ENCODE measurements at regions not wholly inside any gene's neighbourhood (a gene's known extent, or its start where the extent isn't known, plus 50 kb on each side); places are given as distances from the start of the nearest gene placed in this dataset.

DNA sequence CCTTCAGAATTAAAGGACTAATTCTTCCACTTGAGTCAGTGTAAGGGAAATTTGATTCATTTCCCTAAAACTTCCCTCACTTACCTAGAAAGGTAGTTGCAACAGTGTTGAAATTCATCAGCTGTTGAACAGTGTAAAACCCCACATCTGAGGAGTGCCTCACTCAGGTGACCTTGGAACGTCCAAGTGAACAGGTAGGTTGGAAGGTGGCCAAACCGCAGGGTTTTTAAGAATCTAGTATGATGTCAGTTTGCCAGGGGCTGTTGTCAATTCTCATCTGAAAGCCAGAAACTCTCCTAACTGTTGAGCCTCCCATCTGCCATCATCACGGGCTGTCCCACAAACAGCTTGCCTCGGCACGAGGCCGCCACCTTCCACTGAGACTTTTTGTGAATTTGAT, 105.7 kb downstream of the TMEM174 start:
- Histone ChIP-seq H3K4me3 (ENCODE audit: low read depth, low read length) (no peak overlapping the region), H3K27me3 (ENCODE audit: control insufficient read depth, insufficient read depth, low read length) (peaks cover 3% of the 10 kb centered on the region), H3K9me3 (ENCODE audit: control insufficient read depth, insufficient read depth, low read length) (no peaks in the 10 kb centered on the region), H3K4me1 (ENCODE audit: control insufficient read depth, insufficient read depth, low read length) (peaks cover 31% of the 10 kb centered on the region), H3K27ac (ENCODE audit: low read depth, low read length) (no peak overlapping the region), H3K36me3 (ENCODE audit: control insufficient read depth, insufficient read depth, low read length) (no peaks in the 10 kb centered on the region)
- no peak for DNase-seq (ENCODE audit: low read depth in 4 of 6, low spot score in 6 of 6)
- 96% methylated on average over 6 of the region's 6 CpGs for WGBS (ENCODE audit: insufficient coverage)

DNA sequence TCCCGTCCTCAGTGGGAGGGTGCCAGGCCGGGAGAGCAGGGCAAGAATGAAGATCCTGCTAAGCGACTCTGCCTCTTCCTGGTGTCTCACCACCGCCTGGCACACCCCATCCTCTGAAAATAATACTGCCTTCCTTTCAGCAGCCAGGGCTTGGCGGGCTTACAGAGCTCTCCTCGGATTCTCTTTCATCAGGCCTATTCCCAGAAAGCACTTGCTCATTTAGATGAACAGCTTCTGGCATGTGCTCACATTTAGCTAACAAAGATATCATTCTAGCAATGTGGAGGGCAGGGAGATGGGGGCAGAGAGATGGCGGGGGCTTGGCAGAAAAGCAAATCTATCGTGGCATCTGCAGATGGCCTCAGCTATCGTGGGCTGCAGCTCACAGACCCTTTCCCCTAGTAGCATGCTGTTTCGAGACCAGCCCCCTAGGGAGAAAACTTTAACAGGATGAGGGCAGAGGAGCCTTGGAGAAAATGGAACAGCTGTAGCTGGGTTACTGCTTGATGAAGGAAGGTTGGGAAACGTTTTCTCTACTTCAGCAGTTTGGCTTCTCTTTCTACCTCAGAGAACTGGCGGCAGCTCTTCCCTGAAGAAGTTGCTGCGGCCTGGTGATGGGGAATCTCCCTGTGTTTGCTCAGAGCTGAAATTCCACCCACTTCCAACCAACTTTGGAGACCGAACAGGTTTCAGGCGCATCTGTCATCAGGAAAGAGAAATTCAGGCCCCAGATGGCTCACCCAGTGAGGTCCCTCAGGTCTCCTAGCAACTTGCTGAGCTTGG, 102.1 kb downstream of the TMEM174 start:
- Histone ChIP-seq H3K4me1 (ENCODE audit: control insufficient read depth, insufficient read depth, low read length) (peaks cover 14% of the 10 kb centered on the region), H3K27me3 (ENCODE audit: control insufficient read depth, insufficient read depth, low read length) (peaks cover 5% of the 10 kb centered on the region), H3K36me3 (ENCODE audit: control insufficient read depth, insufficient read depth, low read length) (no peaks in the 10 kb centered on the region), H3K4me3 (ENCODE audit: low read depth, low read length) (no peak overlapping the region), H3K9me3 (ENCODE audit: control insufficient read depth, insufficient read depth, low read length) (no peaks in the 10 kb centered on the region), H3K27ac (ENCODE audit: low read depth, low read length) (peak overlapping the region; percentile 65)
- 18% methylated on average over 10 of the region's 15 CpGs for WGBS (ENCODE audit: insufficient coverage)
- DNase-seq (ENCODE audit: low read depth in 4 of 6, low spot score in 6 of 6), result peak; percentile 67 to 96 (median 76)

DNA sequence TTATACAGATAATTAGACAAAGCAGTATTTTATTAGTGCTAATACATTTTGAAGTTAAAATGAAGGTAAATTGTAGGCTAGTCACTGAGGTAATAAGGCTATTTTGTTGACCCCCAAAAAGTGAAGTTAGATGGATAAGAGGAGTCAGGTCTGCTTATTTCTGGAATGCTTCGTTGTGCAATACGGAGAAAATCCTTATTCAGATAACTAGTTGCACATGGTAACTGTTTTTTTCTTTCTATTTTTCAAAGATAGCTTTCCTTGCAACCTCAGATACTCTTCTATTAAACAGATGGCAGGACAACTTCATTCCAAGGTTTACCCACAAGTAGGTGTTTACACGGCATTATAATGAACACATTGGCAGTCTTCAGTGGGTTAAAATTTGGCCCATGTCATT, 101.1 kb downstream of the TMEM174 start:
- no peaks in the 10 kb centered on the region for H3K9me3 ChIP-seq (ENCODE audit: control insufficient read depth, insufficient read depth, low read length)
- DNase-seq (ENCODE audit: low read depth in 4 of 6, low spot score in 6 of 6), result no peak
- peaks cover 8% of the 10 kb centered on the region for H3K27me3 ChIP-seq (ENCODE audit: control insufficient read depth, insufficient read depth, low read length)
- no CpG with 5 or more reads among the region's 3 CpGs for WGBS (ENCODE audit: insufficient coverage)
- H3K36me3 ChIP-seq (ENCODE audit: control insufficient read depth, insufficient read depth, low read length), result no peaks in the 10 kb centered on the region
- peaks cover 13% of the 10 kb centered on the region for H3K4me1 ChIP-seq (ENCODE audit: control insufficient read depth, insufficient read depth, low read length)
- H3K27ac ChIP-seq (ENCODE audit: low read depth, low read length), result peak overlapping the region; percentile 65
- no peak overlapping the region for H3K4me3 ChIP-seq (ENCODE audit: low read depth, low read length)

DNA sequence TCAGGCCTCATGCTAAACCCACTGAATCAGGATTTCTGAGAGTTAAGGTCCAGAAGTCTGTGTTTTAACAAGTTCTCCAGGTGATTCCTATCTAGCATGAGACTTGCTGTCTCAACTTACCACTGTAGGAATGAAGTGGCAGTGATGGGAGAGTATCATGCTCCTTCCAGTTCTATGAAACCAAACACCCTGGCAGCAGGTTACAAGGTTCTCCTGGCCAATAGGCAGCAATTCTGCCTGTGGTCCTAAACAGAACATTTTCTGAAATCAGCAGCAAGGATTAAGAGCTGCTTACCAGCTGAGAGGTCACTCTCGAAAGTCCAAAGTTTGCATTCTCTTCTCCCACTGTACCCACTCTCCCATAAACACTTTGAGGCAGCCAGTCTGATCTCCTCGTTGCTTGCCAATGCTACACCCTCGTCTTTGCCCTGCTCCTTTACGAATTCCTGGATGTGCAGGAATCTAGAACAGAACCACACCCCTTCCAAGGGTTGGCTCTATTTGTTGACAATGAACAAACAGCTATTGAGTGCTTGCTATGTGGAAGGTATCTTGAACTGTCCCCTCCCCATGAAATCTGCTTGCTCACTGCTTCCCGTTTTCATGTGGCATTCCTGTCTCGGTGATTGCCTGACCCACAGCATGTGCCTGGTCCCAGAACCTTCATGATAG, 100.5 kb downstream of the TMEM174 start:
- H3K27me3 ChIP-seq (ENCODE audit: control insufficient read depth, insufficient read depth, low read length), result peaks cover 8% of the 10 kb centered on the region
- no peak overlapping the region for H3K27ac ChIP-seq (ENCODE audit: low read depth, low read length)
- DNase-seq (ENCODE audit: low read depth in 4 of 6, low spot score in 6 of 6), result no peak
- 73% methylated on average over 3 of the region's 6 CpGs for WGBS (ENCODE audit: insufficient coverage)
- H3K36me3 ChIP-seq (ENCODE audit: control insufficient read depth, insufficient read depth, low read length), result no peaks in the 10 kb centered on the region
- peaks cover 13% of the 10 kb centered on the region for H3K4me1 ChIP-seq (ENCODE audit: control insufficient read depth, insufficient read depth, low read length)
- no peak overlapping the region for H3K4me3 ChIP-seq (ENCODE audit: low read depth, low read length)
- no peaks in the 10 kb centered on the region for H3K9me3 ChIP-seq (ENCODE audit: control insufficient read depth, insufficient read depth, low read length)

DNA sequence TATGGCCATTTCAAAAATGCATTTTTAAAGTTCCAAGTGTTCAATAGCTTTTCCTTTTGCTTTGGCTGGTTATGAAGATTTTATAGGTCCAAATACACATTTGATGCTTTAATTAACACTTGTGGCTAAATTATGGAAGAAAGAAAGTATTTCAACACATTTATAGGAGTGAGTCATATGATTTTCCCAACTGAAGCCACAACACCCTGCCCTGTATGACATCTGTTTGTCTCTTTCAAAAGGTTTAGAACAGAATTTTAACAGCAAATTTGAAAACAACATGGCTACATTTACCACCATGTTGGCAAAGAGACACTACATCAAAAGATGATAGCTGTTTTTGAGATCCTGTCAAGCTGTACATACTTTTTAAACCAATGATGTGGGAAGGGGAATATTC, 99.4 kb downstream of the TMEM174 start:
- no peak for DNase-seq (ENCODE audit: low read depth in 4 of 6, low spot score in 6 of 6)
- H3K27ac ChIP-seq (ENCODE audit: low read depth, low read length), result no peak overlapping the region
- H3K4me3 ChIP-seq (ENCODE audit: low read depth, low read length), result no peak overlapping the region
- H3K36me3 ChIP-seq (ENCODE audit: control insufficient read depth, insufficient read depth, low read length), result no peaks in the 10 kb centered on the region
- peaks cover 8% of the 10 kb centered on the region for H3K27me3 ChIP-seq (ENCODE audit: control insufficient read depth, insufficient read depth, low read length)
- H3K4me1 ChIP-seq (ENCODE audit: control insufficient read depth, insufficient read depth, low read length), result peaks cover 17% of the 10 kb centered on the region
- H3K9me3 ChIP-seq (ENCODE audit: control insufficient read depth, insufficient read depth, low read length), result no peaks in the 10 kb centered on the region

DNA sequence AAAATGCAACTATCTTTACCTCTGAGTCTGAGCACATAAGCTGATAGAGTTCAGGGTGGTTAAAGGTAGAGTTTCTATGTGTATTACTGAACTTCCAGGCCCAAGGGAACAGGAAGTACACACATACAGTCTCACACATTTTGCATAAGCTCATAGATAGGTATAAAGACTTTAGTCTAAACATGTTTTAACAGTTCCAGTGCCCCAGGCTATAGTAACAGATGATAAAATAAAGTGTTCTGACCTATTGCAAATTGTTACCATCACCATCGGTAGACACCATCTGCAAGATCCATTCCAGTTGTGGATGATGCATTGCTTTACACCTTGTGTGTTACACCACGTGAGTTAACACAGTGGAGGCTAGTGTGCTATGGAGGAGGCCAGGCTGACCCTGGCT, 95.8 kb downstream of the TMEM174 start:
- no peak for DNase-seq (ENCODE audit: low read depth in 4 of 6, low spot score in 6 of 6)
- H3K9me3 ChIP-seq (ENCODE audit: control insufficient read depth, insufficient read depth, low read length), result no peaks in the 10 kb centered on the region
- H3K36me3 ChIP-seq (ENCODE audit: control insufficient read depth, insufficient read depth, low read length), result no peaks in the 10 kb centered on the region
- 100% methylated on average over 2 of the region's 2 CpGs for WGBS (ENCODE audit: insufficient coverage)
- H3K4me1 ChIP-seq (ENCODE audit: control insufficient read depth, insufficient read depth, low read length), result peaks cover 12% of the 10 kb centered on the region
- no peak overlapping the region for H3K4me3 ChIP-seq (ENCODE audit: low read depth, low read length)
- H3K27me3 ChIP-seq (ENCODE audit: control insufficient read depth, insufficient read depth, low read length), result peaks cover 20% of the 10 kb centered on the region
- H3K27ac ChIP-seq (ENCODE audit: low read depth, low read length), result no peak overlapping the region

DNA sequence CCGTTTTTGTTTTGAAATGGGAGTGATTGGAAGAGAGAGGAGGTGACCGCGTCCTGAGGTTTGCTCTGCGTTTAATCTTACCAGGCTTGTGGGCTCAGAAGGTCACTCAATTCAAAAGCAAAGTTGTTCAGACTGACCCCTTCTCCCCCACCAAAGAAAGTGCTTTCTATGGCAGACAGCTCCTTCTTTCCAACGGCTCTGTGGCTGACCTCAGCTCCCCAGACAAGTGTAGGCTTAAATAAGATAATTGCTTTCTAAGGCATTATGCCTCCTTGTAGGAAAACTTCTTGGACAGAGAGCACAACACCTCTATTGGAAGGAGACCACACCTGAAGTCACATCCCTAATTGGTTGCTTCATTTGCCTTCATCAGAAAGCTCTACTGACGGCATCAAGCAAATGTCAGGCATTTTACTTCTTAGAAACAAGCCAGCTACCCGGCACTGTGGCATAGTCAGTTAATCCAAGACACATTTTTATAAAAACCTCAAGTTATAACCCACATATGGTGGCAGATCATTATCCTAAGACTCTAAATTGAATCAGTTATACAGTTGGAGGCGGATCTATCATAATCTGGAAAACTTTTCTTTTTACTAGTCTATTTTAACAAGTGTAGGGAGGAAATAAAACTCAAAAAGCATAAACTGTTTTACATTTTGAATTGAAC, 94.9 kb downstream of the TMEM174 start:
- DNase-seq (ENCODE audit: low read depth in 4 of 6, low spot score in 6 of 6), result no peak
- no peak overlapping the region for H3K4me3 ChIP-seq (ENCODE audit: low read depth, low read length)

DNA sequence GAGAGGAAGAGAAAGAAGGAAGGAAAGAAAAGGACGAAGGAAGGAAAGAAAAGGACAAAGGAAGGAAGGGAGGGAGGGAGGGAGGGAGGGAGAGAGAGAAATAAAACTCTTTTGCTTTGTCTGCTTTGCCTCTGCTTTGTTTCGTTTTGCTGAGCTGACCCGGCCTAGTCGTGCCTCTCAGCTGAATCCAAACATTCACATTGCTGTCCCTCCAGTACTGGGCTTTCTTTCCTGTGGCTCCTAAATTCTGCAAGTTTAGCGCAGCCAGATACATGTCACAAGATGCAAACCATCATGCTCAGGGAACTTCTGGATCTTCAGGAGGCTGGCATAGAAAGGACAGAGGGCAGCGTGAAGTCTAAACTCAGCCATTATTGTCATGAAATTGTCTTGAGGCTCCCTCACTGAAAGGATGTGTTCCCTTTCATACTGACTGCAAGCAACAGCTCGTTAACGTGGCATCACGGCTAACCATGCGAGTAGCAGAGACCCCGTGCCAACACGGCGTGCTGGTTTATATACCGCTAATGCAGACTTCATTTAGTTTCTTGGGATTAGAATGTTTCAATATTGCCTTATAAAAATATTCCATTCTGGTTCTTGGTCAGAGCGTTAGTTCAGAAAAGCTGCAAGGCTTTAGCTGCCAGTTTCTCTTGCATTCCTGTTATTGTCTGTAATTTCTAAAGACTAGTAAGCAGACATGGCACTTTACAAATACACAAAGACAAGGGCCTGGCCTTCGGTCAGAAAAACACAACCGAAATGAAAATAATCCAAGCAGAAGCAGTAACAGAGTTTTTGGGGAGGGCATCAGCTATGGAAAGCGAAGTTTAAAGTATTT, 94.2 kb downstream of the TMEM174 start:
- peak in 2 of 6 donors; percentile 64 to 68 for DNase-seq (ENCODE audit: low read depth in 4 of 6, low spot score in 6 of 6)
- Histone ChIP-seq H3K4me3 (ENCODE audit: low read depth, low read length) (no peak overlapping the region), H3K27ac (ENCODE audit: low read depth, low read length) (peak overlapping the region; percentile 67), H3K27me3 (ENCODE audit: control insufficient read depth, insufficient read depth, low read length) (peaks cover 18% of the 10 kb centered on the region), H3K4me1 (ENCODE audit: control insufficient read depth, insufficient read depth, low read length) (peaks cover 12% of the 10 kb centered on the region), H3K9me3 (ENCODE audit: control insufficient read depth, insufficient read depth, low read length) (no peaks in the 10 kb centered on the region), H3K36me3 (ENCODE audit: control insufficient read depth, insufficient read depth, low read length) (no peaks in the 10 kb centered on the region)
- 40% methylated on average over 9 of the region's 18 CpGs for WGBS (ENCODE audit: insufficient coverage)

More for the DNA sequence above, 94.9 kb downstream of the TMEM174 start:
- Histone ChIP-seq H3K4me1 (ENCODE audit: control insufficient read depth, insufficient read depth, low read length) (peaks cover 12% of the 10 kb centered on the region), H3K27me3 (ENCODE audit: control insufficient read depth, insufficient read depth, low read length) (peaks cover 18% of the 10 kb centered on the region), H3K9me3 (ENCODE audit: control insufficient read depth, insufficient read depth, low read length) (no peaks in the 10 kb centered on the region), H3K36me3 (ENCODE audit: control insufficient read depth, insufficient read depth, low read length) (no peaks in the 10 kb centered on the region), H3K27ac (ENCODE audit: low read depth, low read length) (peak overlapping the region; percentile 57)
- 62% methylated on average over 3 of the region's 8 CpGs for WGBS (ENCODE audit: insufficient coverage)

DNA sequence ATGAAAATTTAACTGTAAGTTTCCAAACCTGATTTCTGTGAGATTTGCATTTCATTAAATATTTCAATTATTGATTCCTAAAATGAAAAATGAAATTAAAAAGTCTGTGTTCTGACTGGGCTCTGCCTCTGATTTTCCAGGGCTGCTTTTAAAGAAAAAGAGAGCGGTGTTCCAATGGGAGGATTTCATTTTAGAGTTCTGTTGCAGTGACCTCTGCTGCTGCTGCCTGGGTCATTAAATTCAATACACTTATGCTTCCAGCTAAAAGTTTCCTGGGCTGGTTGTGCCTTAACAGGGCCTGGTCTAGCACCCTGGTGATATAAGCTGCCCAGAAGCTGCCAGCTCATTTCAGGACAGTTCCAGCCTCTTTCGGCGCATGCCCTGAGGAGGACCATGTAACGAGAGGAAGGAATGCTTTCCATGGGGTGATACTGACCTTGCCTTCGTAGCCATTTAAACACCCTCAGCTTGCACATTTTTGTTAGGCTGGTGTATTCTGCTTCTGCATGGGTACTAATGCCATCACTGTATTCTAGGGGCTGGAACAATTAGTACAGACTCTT, 93.3 kb downstream of the TMEM174 start:
- peak overlapping the region; percentile 67 for H3K27ac ChIP-seq (ENCODE audit: low read depth, low read length)
- no peak for DNase-seq (ENCODE audit: low read depth in 4 of 6, low spot score in 6 of 6)
- no peaks in the 10 kb centered on the region for H3K9me3 ChIP-seq (ENCODE audit: control insufficient read depth, insufficient read depth, low read length)
- peaks cover 12% of the 10 kb centered on the region for H3K4me1 ChIP-seq (ENCODE audit: control insufficient read depth, insufficient read depth, low read length)
- no peaks in the 10 kb centered on the region for H3K36me3 ChIP-seq (ENCODE audit: control insufficient read depth, insufficient read depth, low read length)
- 100% methylated on average over 1 of the region's 5 CpGs for WGBS (ENCODE audit: insufficient coverage)
- peaks cover 18% of the 10 kb centered on the region for H3K27me3 ChIP-seq (ENCODE audit: control insufficient read depth, insufficient read depth, low read length)
- no peak overlapping the region for H3K4me3 ChIP-seq (ENCODE audit: low read depth, low read length)

All from spinal cord (tissue), 9 donors.